GM12892 (cell line): ENCODE measurements at regions not wholly inside any gene's neighbourhood (a gene's known extent, or its start where the extent isn't known, plus 50 kb on each side); places are given as distances from the start of the nearest gene placed in this dataset.

ENCODE experiments used
- POLR2A ChIP-seq: IDR thresholded peaks from 2 replicates; pipeline ENCODE4 v1.6.1; 2011; ENCODE audit warnings: low read depth, low read length, control low read depth
- POLR2AphosphoS5 ChIP-seq: IDR thresholded peaks from 2 replicates; pipeline ENCODE4 v1.6.1; 2011; ENCODE audit warnings: low read depth, low read length, control low read depth
- TAF1 ChIP-seq: IDR thresholded peaks from 2 replicates; pipeline ENCODE4 v1.6.1; 2011; ENCODE audit warnings: low read depth, mild to moderate bottlenecking, control low read depth, low read length, borderline replicate concordance

GRCh38 chr2:207223051-207223450, 57.3 kb upstream of the KLF7 start:
- TF ChIP-seq POLR2AphosphoS5 (no peak), TAF1 (no peak), POLR2A (no peak)
